ENCODE measurements at regions not wholly inside any gene's neighbourhood (a gene's known extent, or its start where the extent isn't known, plus 50 kb on each side); places are given as distances from the start of the nearest gene placed in this dataset.

DNA sequence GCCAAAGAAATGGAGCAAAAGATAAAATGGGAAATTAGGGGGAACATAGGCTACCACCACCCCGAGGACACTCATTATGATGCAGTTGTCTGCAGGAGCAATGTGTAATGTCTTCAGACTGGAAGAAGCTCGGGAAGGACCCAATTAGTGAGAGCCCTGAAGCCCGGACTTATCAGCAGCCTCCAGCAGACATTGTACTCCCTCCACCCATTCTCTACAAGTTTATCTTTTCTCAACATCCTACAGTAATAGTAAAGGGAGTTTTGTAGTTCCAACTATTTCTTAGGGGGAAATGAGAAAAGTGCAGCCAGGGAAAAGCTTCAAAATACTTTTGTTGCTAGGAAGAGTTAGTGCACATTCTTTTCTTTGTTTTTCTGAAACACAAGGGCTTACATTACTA is 657.3 kb upstream of the COBL start:
- no peak for DNase-seq (ENCODE audit: low spot score, unreplicated experiment)
- peaks cover 3% of the 10 kb centered on the region for H3K27me3 Mint-ChIP-seq

GRCh38 chr7:51973071-51973470 is 656.5 kb upstream of the COBL start:
- H3K4me1 Mint-ChIP-seq (ENCODE audit: low read depth): no peaks in the 10 kb centered on the region
- H3K4me3 Mint-ChIP-seq (ENCODE audit: low read depth): no peak overlapping the region

More for the DNA sequence above, 657.3 kb upstream of the COBL start:
- Mint-ChIP-seq H3K4me1 (ENCODE audit: low read depth) (no peaks in the 10 kb centered on the region), H3K27ac (no peak overlapping the region), H3K36me3 (ENCODE audit: insufficient read depth) (no peaks in the 10 kb centered on the region), H3K4me3 (ENCODE audit: low read depth) (no peak overlapping the region), H3K9me3 (ENCODE audit: low read depth) (no peaks in the 10 kb centered on the region)
- no peak for TF ChIP-seq CTCF (IDR thresholded peaks at IDR 0.05; ENCODE audit: unreplicated experiment)

GRCh38 chr7:51970961-51971665 is 654.5 kb upstream of the COBL start:
- peaks cover 3% of the 10 kb centered on the region for H3K27me3 Mint-ChIP-seq
- DNase-seq (ENCODE audit: low spot score, unreplicated experiment): no peak
- no peak overlapping the region for H3K4me3 Mint-ChIP-seq (ENCODE audit: low read depth)

More at GRCh38 chr7:51973071-51973470, 656.5 kb upstream of the COBL start:
- Mint-ChIP-seq H3K27ac (no peak overlapping the region), H3K9me3 (ENCODE audit: low read depth) (no peaks in the 10 kb centered on the region), H3K27me3 (peaks cover 3% of the 10 kb centered on the region), H3K36me3 (ENCODE audit: insufficient read depth) (no peaks in the 10 kb centered on the region)
- DNase-seq (ENCODE audit: low spot score, unreplicated experiment): no peak
- TF ChIP-seq CTCF (IDR thresholded peaks at IDR 0.05; ENCODE audit: unreplicated experiment): no peak

DNA sequence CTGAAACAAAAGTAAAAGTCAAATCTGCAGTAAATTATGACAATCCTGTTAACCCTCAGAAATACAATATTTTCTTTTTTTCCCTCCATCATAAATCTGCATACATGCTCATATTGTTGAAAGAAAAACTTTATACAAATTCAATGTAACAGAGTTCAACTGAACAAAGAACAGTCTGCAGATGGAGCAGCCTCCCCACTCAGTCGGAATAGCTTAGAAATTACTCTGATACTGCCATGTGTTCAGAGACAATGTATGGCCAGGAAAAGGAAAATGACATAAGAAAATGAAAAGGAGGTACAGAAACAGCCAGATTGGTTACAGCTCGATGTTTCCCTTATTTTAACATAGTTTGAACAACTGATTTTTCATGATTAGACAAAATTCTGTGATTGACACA is 651.9 kb upstream of the COBL start:
- no peaks in the 10 kb centered on the region for H3K9me3 Mint-ChIP-seq (ENCODE audit: low read depth)
- no peak for TF ChIP-seq CTCF (IDR thresholded peaks at IDR 0.05; ENCODE audit: unreplicated experiment)
- peaks cover 3% of the 10 kb centered on the region for H3K27me3 Mint-ChIP-seq
- H3K27ac Mint-ChIP-seq: no peak overlapping the region
- H3K4me3 Mint-ChIP-seq (ENCODE audit: low read depth): no peak overlapping the region
- no peak for DNase-seq (ENCODE audit: low spot score, unreplicated experiment)
- peaks cover 9% of the 10 kb centered on the region for H3K4me1 Mint-ChIP-seq (ENCODE audit: low read depth)
- no peaks in the 10 kb centered on the region for H3K36me3 Mint-ChIP-seq (ENCODE audit: insufficient read depth)

More at GRCh38 chr7:51970961-51971665, 654.5 kb upstream of the COBL start:
- H3K4me1 Mint-ChIP-seq (ENCODE audit: low read depth): peaks cover 2% of the 10 kb centered on the region
- no peak for TF ChIP-seq CTCF (IDR thresholded peaks at IDR 0.05; ENCODE audit: unreplicated experiment)
- no peak overlapping the region for H3K27ac Mint-ChIP-seq
- no peaks in the 10 kb centered on the region for H3K36me3 Mint-ChIP-seq (ENCODE audit: insufficient read depth)
- no peaks in the 10 kb centered on the region for H3K9me3 Mint-ChIP-seq (ENCODE audit: low read depth)

DNA sequence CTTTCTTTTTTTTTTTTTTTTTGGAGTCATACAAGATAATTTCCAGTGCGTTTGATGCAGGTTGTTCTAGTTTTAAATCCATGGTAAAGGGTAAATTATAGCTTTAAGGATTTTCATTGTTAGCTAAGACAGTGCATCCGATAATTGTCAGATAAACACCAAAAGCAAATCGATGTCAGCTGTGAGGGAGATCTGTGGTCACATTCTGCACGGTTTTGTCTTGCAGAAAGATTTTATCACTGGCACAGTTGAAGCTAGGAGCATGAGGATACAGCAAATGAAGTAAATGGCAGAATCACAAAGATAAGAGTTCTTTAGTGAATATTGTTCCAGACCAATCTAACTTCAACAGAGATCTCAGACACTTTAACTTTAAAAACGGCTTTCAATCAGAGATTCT is 648.8 kb upstream of the COBL start:
- no peak for TF ChIP-seq CTCF (IDR thresholded peaks at IDR 0.05; ENCODE audit: unreplicated experiment)
- Mint-ChIP-seq H3K27me3 (no peaks in the 10 kb centered on the region), H3K9me3 (ENCODE audit: low read depth) (no peaks in the 10 kb centered on the region), H3K4me1 (ENCODE audit: low read depth) (peaks cover 9% of the 10 kb centered on the region), H3K27ac (no peak overlapping the region), H3K4me3 (ENCODE audit: low read depth) (no peak overlapping the region), H3K36me3 (ENCODE audit: insufficient read depth) (no peaks in the 10 kb centered on the region)
- DNase-seq (ENCODE audit: low spot score, unreplicated experiment): no peak

Data from progenitor cell of endocrine pancreas (in vitro differentiated cells).